Spleen (tissue), 11 donors: ENCODE measurements at regions not wholly inside any gene's neighbourhood (a gene's known extent, or its start where the extent isn't known, plus 50 kb on each side); places are given as distances from the start of the nearest gene placed in this dataset.

Experiments used
- DNase-seq: peaks from one replicate; pipeline ENCODE4 v3.0.0-alpha.2; 2020
- H3K27ac ChIP-seq, 8 donors: fragments of 200-600 bp; sonication (generic) in 7 of 8; 1 replicate in 4 of 8; 2 replicates in 4 of 8; pipeline versions ENCODE4 v1.5.0 to v1.8.0; 2016 to 2021; ENCODE audit warnings: inconsistent platforms in 4 of 8, mild to moderate bottlenecking in 4 of 8, moderate library complexity in 1 of 8
- H3K27me3 ChIP-seq, 7 donors: fragments of 200-600 bp; sonication (generic) in 6 of 7; replicated peaks in 1 of 7; 1 replicate in 4 of 7; 2 replicates in 3 of 7; pipeline versions ENCODE4 v1.5.0 to v1.8.0; 2016 to 2021; ENCODE audit warnings: inconsistent platforms in 3 of 7, mild to moderate bottlenecking in 1 of 7
- H3K36me3 ChIP-seq, 6 donors: fragments of 200-600 bp; sonication (generic) in 5 of 6; 1 replicate in 4 of 6; 2 replicates in 2 of 6; pipeline versions ENCODE4 v1.5.0 to v1.8.0; 2016 to 2021; ENCODE audit warnings: inconsistent platforms in 2 of 6
- H3K4me1 ChIP-seq, 6 donors: fragments of 200-600 bp; sonication (generic) in 5 of 6; 1 replicate in 3 of 6; 2 replicates in 3 of 6; pipeline versions ENCODE4 v1.5.0 to v1.8.0; 2016 to 2021; ENCODE audit warnings: inconsistent platforms in 3 of 6
- H3K4me3 ChIP-seq, 8 donors: fragments of 200-600 bp; sonication (generic) in 7 of 8; 1 replicate in 4 of 8; 2 replicates in 4 of 8; pipeline versions ENCODE4 v1.5.0 to v1.8.0; 2016 to 2021; ENCODE audit warnings: inconsistent platforms in 4 of 8, mild to moderate bottlenecking in 4 of 8, moderate library complexity in 2 of 8
- H3K9me3 ChIP-seq, 8 donors: fragments of 200-600 bp; sonication (generic) in 7 of 8; 1 replicate in 4 of 8; 2 replicates in 4 of 8; pipeline versions ENCODE4 v1.5.0 to v1.8.0; 2016 to 2021; ENCODE audit warnings: inconsistent platforms in 4 of 8
- POLR2A ChIP-seq, 3 donors: fragments of 450-650 bp; IDR thresholded peaks; one replicate each; pipeline ENCODE4 v1.5.1; 2017; ENCODE audit warnings: antibody characterized with exemption in 3 of 3, mild to moderate bottlenecking in 1 of 3
- POLR2AphosphoS5 ChIP-seq, 3 donors: sonication (generic); formaldehyde crosslinking; IDR thresholded peaks; one replicate each; pipeline ENCODE4 v1.5.1; 2017; ENCODE audit warnings: antibody characterized with exemption in 3 of 3
- WGBS, 5 donors: extraction: QIAGEN DNeasy Blood & Tissue Kit in 3 of 5; methylation state at CpG; one replicate each; pipeline versions ENCODE4 v1.1.5 to v1.1.7; 2013 to 2018; 5-methylcytosine and 5-hydroxymethylcytosine counted together
- intact Hi-C: fragments of 100-400 bp; cut with DNase I; formaldehyde crosslinking; loops from one replicate; pipeline ENCODE4 v1.15.0; 2023; ENCODE audit warnings: low total_unique reads
- TF ChIP-seq, protein P1 (sequence below), 11 experiments: fragments of 200-600 bp in 7 of 11; fragments of 450-650 bp in 4 of 11; sonication (generic) in 4 of 11; IDR thresholded peaks in 8 of 11; conservative IDR thresholded peaks in 3 of 11; 1 replicate in 7 of 11; 2 replicates in 4 of 11; pipeline versions ENCODE4 v1.4.0 to v1.8.0; 2016 to 2021; ENCODE audit warnings: antibody characterized with exemption in 11 of 11, inconsistent platforms in 4 of 11, mild to moderate bottlenecking in 1 of 11
- donor health status: healthy with polysubstance abuse.
- donor health status: DM: no; HTN: no; CAD: no; lungs with moderate emphysema.
- donor health status: DM: no; HTN: no; CAD: no.
- donor health status: Bipolar disorder and iron deficiency.
- donor health status: healthy.
- donor health status: DM: no; HTN: no; CAD: no.
- donor health status: DM: yes; HTN: yes; CAD: no.

DNA sequence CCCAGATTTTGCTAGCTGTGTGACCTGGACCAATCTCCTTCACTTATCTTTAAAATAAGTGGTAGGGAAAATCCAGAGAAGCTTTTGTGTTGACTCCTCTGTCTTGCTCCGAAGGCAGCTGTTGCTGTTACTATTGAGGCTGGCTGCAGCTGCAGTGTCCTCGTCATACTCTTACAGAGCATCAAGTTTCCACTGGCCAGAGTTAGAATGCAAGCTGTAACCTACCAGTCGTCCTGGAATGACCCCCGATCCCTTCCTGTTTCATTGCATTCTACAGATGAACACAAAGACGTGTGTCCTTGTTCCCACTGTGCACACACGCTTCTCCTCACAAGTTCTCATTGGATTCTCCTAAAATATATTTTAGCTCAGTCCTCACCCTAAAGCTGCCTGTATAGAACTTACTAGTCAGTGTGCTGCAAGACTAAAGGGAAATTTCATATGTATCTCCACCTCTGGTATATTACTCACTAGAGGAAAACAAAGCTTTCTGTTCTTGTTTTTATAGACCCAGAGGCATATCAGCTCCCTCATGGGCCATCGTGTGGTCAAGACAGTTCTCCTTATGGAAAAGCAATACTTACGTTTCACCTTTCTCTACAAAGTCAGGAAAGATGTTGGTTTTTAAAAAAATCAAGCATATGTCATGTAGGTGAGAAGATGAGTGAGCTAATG, 589.8 kb downstream of the LMO7 start:
- TF ChIP-seq, protein P1, sequence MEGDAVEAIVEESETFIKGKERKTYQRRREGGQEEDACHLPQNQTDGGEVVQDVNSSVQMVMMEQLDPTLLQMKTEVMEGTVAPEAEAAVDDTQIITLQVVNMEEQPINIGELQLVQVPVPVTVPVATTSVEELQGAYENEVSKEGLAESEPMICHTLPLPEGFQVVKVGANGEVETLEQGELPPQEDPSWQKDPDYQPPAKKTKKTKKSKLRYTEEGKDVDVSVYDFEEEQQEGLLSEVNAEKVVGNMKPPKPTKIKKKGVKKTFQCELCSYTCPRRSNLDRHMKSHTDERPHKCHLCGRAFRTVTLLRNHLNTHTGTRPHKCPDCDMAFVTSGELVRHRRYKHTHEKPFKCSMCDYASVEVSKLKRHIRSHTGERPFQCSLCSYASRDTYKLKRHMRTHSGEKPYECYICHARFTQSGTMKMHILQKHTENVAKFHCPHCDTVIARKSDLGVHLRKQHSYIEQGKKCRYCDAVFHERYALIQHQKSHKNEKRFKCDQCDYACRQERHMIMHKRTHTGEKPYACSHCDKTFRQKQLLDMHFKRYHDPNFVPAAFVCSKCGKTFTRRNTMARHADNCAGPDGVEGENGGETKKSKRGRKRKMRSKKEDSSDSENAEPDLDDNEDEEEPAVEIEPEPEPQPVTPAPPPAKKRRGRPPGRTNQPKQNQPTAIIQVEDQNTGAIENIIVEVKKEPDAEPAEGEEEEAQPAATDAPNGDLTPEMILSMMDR (IDR thresholded peaks at IDR 0.05 in 8 of 11, conservative IDR thresholded peaks at IDR 0.05 in 3 of 11) = no peak
- TF ChIP-seq POLR2A (IDR thresholded peaks at IDR 0.05) (no peak), POLR2AphosphoS5 (IDR thresholded peaks at IDR 0.05) (no peak)
- Histone ChIP-seq H3K36me3 (no peaks in the 10 kb centered on the region), H3K4me1 (no peaks in the 10 kb centered on the region), H3K27ac (no peak overlapping the region), H3K27me3 (no peaks in the 10 kb centered on the region), H3K9me3 (no peaks in the 10 kb centered on the region), H3K4me3 (no peak overlapping the region)
- no peak for DNase-seq
- WGBS, 5 donors = 68 to 81% (median 73%) methylated on average over 8 of the region's 8 CpGs
- intact Hi-C loops = no loop called here

DNA sequence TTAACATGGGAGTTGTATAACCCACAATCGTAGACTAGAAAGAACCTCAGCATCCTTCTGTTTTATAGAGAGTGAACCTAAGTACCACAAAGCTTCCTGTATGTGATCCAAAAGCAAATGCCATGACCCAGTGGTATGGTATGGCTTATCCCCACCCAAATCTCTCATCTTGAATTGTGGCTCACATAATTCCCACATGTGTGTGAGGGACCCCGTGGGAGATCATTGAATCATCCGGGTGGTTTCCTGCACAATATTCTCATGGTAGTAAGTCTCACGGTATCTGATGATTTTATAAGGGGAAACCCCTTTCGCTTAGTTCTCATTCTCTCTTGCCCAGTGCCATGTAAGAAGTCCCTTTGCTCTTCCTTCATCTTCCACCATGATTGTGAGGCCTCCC, 587.9 kb downstream of the LMO7 start:
- no peak overlapping the region for H3K4me3 ChIP-seq
- no peaks in the 10 kb centered on the region for H3K27me3 ChIP-seq
- DNase-seq = no peak
- H3K36me3 ChIP-seq = no peaks in the 10 kb centered on the region
- WGBS, 5 donors = 84 to 89% (median 85%) methylated on average over 5 of the region's 5 CpGs
- no peaks in the 10 kb centered on the region for H3K9me3 ChIP-seq
- H3K27ac ChIP-seq = no peak overlapping the region
- intact Hi-C loops = no loop called here
- TF ChIP-seq POLR2AphosphoS5 (IDR thresholded peaks at IDR 0.05) (no peak), POLR2A (IDR thresholded peaks at IDR 0.05) (no peak)
- TF ChIP-seq, protein P1 (IDR thresholded peaks at IDR 0.05 in 8 of 11, conservative IDR thresholded peaks at IDR 0.05 in 3 of 11) = no peak
- no peaks in the 10 kb centered on the region for H3K4me1 ChIP-seq

DNA sequence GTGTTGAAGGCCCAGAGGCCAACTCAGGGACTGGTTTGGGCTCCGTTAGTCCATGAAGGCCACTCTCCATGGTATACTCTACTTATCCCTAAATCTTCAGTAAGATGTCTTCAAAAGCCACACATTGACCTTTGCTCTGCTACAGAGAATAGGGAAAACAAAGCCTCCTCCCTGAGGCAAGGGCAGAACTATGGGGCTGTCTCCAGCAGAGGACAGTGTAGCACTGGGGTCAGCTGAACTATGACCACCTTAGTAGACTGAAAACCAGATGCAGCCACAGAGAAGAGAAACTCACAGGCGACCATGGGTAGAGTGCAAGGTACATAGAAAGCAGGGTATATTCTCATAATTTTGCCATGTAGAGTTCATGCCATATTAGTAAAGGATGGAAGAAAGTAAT, 587.4 kb downstream of the LMO7 start:
- Histone ChIP-seq H3K4me1 (no peaks in the 10 kb centered on the region), H3K4me3 (no peak overlapping the region), H3K27ac (no peak overlapping the region), H3K9me3 (no peaks in the 10 kb centered on the region), H3K36me3 (no peaks in the 10 kb centered on the region), H3K27me3 (no peaks in the 10 kb centered on the region)
- intact Hi-C loops = no loop called here
- no peak for DNase-seq
- TF ChIP-seq POLR2AphosphoS5 (IDR thresholded peaks at IDR 0.05) = no peak
- TF ChIP-seq, protein P1 (IDR thresholded peaks at IDR 0.05 in 8 of 11, conservative IDR thresholded peaks at IDR 0.05 in 3 of 11) = no peak
- no peak for TF ChIP-seq POLR2A (IDR thresholded peaks at IDR 0.05)
- WGBS, 5 donors = 51 to 81% (median 77%) methylated on average over 2 of the region's 2 CpGs

DNA sequence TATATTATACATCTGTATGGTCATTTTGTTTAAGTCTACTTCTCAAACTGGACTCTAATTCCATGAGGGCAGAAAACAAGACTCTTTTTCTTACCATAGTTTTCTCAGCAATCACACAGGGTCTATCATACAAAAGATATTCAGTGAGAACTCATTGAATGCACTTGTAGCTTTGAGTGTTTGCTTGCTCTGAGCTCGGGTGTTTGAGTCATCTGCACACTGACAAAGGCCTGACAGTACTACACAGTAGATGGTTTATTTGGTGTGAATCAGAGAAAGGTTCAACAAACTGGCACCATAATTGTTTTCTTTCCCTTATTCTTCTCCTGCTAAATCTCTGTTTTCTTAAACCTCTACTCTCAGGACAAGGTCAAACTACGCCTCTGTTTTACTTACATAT, 586.4 kb downstream of the LMO7 start:
- TF ChIP-seq POLR2A (IDR thresholded peaks at IDR 0.05) (no peak), POLR2AphosphoS5 (IDR thresholded peaks at IDR 0.05) (no peak)
- TF ChIP-seq, protein P1 (IDR thresholded peaks at IDR 0.05 in 8 of 11, conservative IDR thresholded peaks at IDR 0.05 in 3 of 11) = no peak
- Histone ChIP-seq H3K4me1 (no peaks in the 10 kb centered on the region), H3K9me3 (no peaks in the 10 kb centered on the region), H3K4me3 (no peak overlapping the region), H3K27me3 (no peaks in the 10 kb centered on the region), H3K27ac (no peak overlapping the region), H3K36me3 (no peaks in the 10 kb centered on the region)
- no peak for DNase-seq
- intact Hi-C loops = no loop called here
- 59 to 91% (median 83%) methylated on average over 2 of the region's 2 CpGs for WGBS, 5 donors
